ENCODE measurements at regions not wholly inside any gene's neighbourhood (a gene's known extent, or its start where the extent isn't known, plus 50 kb on each side); places are given as distances from the start of the nearest gene placed in this dataset.
"Not testable (repeated sequence)": the region's sequence is repeated elsewhere in the genome, so short reads cannot be mapped to it uniquely, and the experiment has no call there.

DNA sequence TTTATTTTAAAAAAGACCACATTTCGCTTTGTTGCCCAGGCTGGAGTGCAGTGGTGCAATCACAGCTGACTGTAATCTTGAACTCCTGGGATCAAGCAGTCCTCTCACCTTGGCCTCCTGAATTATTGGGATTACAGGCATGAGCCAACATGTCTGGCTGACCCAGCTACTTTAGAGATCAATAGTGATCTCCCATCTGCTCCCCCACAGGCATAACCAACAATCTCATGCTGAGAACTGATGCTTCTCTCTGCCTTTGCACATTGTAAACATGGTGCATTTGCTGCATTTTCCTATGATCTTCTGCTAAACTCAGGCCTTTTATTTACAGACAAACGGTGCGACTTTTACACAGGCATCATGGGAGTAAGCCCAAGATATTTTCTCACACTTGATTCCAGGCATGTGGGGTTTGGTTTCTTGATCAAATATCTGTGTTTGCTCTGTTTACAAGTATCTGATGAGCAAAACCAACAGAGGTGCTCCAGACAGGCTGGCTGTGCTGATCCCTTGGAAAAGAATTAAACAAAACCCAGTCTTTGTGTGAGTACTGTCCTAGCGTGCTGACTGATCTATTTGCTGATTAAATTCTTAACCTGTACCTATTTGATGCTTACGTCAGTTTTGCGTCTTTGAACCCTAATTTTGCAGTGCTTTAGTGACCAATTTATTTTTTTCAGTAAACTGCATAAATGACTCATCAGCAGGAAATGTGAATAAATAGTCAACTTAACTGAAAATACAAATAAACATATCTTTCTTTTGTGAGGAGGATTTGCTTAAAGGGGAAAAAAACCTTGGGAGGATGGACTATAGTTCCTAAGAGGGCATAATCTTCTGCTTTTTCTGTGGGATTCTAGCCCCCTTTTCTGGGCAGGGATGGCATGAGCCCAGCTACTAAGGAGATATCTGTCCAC is 191.7 kb upstream of the NR3C1 start:
- Histone ChIP-seq H3K4me1 (peaks cover 8% of the 10 kb centered on the region), H3K27ac (no peak overlapping the region), H3K27me3 (no peaks in the 10 kb centered on the region), H3K36me3 (no peaks in the 10 kb centered on the region), H3K4me3 (no peak overlapping the region), H3K9me3 (no peaks in the 10 kb centered on the region)
- DNase-seq (ENCODE audit: extremely low spot score in 2 of 2), result no peak
- intact Hi-C loops (cut with DNase I), result no loop called here
- TF ChIP-seq POLR2A (IDR thresholded peaks at IDR 0.05), result no peak
- no peak for TF ChIP-seq POLR2AphosphoS5 (IDR thresholded peaks at IDR 0.05; ENCODE audit: insufficient read depth in 1 of 2, low read depth in 1 of 2)
- TF ChIP-seq, protein P1, sequence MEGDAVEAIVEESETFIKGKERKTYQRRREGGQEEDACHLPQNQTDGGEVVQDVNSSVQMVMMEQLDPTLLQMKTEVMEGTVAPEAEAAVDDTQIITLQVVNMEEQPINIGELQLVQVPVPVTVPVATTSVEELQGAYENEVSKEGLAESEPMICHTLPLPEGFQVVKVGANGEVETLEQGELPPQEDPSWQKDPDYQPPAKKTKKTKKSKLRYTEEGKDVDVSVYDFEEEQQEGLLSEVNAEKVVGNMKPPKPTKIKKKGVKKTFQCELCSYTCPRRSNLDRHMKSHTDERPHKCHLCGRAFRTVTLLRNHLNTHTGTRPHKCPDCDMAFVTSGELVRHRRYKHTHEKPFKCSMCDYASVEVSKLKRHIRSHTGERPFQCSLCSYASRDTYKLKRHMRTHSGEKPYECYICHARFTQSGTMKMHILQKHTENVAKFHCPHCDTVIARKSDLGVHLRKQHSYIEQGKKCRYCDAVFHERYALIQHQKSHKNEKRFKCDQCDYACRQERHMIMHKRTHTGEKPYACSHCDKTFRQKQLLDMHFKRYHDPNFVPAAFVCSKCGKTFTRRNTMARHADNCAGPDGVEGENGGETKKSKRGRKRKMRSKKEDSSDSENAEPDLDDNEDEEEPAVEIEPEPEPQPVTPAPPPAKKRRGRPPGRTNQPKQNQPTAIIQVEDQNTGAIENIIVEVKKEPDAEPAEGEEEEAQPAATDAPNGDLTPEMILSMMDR (IDR thresholded peaks at IDR 0.05), result no peak

DNA sequence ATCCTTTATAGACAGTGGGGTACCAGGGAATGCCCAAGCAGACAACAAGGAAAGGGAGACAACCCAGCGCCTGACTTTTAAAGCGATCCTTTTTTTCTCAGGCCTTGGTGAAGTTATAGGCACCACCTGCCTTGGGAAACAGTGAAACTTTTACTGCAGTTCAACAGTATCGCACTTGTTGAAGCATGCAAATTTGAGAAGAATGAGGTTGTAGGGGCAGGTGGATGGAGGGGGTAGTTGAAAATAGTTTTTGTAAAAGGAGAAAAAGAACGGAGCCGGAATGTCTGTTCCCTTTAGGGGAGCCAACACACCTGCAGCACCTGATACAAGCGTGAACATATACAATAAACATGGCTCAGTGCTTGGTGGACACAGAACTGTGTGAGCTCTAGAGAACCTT is 190.2 kb upstream of the NR3C1 start:
- H3K27ac ChIP-seq, result no peak overlapping the region
- no peak for DNase-seq (ENCODE audit: extremely low spot score in 2 of 2)
- no peaks in the 10 kb centered on the region for H3K9me3 ChIP-seq
- H3K4me1 ChIP-seq, result peaks cover 8% of the 10 kb centered on the region
- H3K36me3 ChIP-seq, result no peaks in the 10 kb centered on the region
- intact Hi-C loops (cut with DNase I), result no loop called here
- H3K27me3 ChIP-seq, result no peaks in the 10 kb centered on the region
- H3K4me3 ChIP-seq, result no peak overlapping the region
- TF ChIP-seq, protein P1 (IDR thresholded peaks at IDR 0.05), result no peak
- no peak for TF ChIP-seq POLR2AphosphoS5 (IDR thresholded peaks at IDR 0.05; ENCODE audit: insufficient read depth in 1 of 2, low read depth in 1 of 2)
- TF ChIP-seq POLR2A (IDR thresholded peaks at IDR 0.05), result no peak

DNA sequence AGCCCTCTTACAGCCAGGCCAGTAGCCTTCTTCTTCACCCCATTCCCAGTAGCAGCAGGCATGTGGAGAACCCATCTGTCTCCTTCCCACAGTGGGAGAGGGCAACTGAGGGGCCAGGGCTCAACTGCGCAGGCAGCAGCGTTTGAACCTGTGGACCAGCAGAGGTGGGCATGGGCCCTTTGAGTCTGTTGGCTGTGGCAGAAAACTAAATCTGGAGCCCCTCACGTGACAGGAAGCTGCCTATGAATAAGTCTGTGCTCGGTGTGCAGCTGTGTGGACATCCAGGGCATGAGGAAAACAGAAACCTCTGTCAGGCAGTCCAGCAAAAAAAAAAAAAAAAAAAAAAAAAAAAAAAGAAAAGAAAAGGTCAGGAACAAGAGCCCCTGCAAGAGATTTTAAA is 189.2 kb upstream of the NR3C1 start:
- Histone ChIP-seq H3K27ac (no peak overlapping the region), H3K4me1 (peaks cover 8% of the 10 kb centered on the region), H3K4me3 (no peak overlapping the region), H3K36me3 (no peaks in the 10 kb centered on the region), H3K9me3 (no peaks in the 10 kb centered on the region), H3K27me3 (no peaks in the 10 kb centered on the region)
- DNase-seq (ENCODE audit: extremely low spot score in 2 of 2), result no peak
- intact Hi-C loops (cut with DNase I), result no loop called here
- no peak for TF ChIP-seq POLR2A (IDR thresholded peaks at IDR 0.05)
- TF ChIP-seq, protein P1 (IDR thresholded peaks at IDR 0.05), result no peak

DNA sequence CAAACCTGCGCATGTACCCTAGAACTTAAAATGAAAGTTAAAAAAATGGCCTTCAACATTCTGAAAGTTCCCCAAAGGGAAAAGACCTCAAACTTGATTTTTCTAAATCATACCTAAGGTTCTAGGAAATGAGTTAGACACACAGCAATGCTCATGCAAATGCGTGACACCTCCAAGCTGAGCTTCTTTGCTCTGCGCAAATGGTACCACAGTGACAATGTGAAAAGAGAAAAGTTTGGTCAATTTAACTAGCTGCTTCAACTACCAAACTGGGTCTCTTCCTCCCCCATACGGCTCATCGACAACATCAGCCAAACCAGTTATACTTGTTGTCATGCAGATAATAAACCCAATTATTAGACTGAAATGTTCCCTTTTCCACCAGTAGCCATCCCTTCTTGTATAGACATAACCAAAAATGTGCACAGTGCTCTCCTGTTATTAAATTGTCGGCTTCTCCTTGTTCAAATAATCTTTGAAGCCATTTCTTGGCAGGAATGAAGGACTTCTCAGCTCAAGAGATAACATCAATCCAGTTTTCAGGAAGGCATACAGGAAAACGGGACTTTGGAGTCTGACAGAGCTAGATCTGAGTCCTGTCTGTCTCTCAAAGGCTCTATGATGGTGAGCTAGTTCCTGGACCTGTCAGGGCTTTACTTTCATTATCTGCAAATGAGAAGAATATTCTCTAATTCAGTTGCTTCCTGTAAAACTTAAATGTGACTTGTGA is 185.6 kb upstream of the NR3C1 start:
- DNase-seq (ENCODE audit: extremely low spot score in 2 of 2), result no peak
- H3K4me1 ChIP-seq, result no peaks in the 10 kb centered on the region
- H3K27ac ChIP-seq, result no peak overlapping the region
- no peaks in the 10 kb centered on the region for H3K27me3 ChIP-seq
- no peaks in the 10 kb centered on the region for H3K9me3 ChIP-seq
- no peaks in the 10 kb centered on the region for H3K36me3 ChIP-seq
- intact Hi-C loops (cut with DNase I), result no loop called here
- TF ChIP-seq POLR2A (IDR thresholded peaks at IDR 0.05), result no peak
- TF ChIP-seq, protein P1 (IDR thresholded peaks at IDR 0.05), result no peak
- TF ChIP-seq POLR2AphosphoS5 (IDR thresholded peaks at IDR 0.05; ENCODE audit: insufficient read depth in 1 of 2, low read depth in 1 of 2), result no peak
- no peak overlapping the region for H3K4me3 ChIP-seq

DNA sequence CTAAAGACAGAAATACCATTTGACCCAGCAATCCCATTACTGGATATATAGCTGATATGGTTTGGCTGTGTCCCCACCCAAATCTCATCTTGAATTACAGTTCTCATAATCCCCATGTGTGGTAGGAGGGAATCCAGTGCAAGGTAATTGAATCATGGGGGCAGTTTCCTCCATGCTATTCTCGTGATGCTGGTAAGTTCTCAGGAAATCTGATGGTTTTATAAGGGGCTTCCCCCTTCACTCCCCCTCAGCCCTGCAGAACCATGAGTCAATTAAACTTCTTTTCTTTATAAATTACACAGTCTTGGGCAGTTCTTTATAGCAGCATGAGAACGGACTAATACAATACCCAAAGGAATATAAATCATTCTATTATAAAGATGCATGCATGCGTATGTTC is 184.6 kb upstream of the NR3C1 start:
- H3K9me3 ChIP-seq; H3K4me1 ChIP-seq; intact Hi-C loops (cut with DNase I); H3K27ac ChIP-seq; DNase-seq (ENCODE audit: extremely low spot score in 2 of 2); H3K27me3 ChIP-seq; H3K36me3 ChIP-seq; H3K4me3 ChIP-seq: not testable (repeated sequence)
